ENCODE measurements at regions not wholly inside any gene's neighbourhood (a gene's known extent, or its start where the extent isn't known, plus 50 kb on each side); places are given as distances from the start of the nearest gene placed in this dataset.

DNA sequence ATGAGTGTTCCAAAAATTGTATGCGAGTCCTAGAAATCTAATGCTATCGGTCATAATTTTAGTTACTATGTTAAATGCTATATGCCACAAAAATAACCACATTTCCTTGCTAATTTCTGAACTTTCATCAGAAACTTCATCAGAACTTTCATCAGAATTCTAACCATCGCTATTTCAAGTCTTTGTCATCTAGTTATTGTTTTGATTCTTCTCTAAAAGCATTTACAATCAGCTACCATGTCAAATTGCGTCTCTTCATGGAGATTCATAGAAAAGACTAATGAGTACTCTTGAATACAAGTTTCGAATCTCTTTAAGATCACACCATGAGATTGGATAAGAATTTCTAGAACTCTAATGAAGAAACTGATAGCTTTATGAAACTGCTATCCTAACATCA, 52.7 kb upstream of the TM9SF2 start:
- TF ChIP-seq, protein P1, sequence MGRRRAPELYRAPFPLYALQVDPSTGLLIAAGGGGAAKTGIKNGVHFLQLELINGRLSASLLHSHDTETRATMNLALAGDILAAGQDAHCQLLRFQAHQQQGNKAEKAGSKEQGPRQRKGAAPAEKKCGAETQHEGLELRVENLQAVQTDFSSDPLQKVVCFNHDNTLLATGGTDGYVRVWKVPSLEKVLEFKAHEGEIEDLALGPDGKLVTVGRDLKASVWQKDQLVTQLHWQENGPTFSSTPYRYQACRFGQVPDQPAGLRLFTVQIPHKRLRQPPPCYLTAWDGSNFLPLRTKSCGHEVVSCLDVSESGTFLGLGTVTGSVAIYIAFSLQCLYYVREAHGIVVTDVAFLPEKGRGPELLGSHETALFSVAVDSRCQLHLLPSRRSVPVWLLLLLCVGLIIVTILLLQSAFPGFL (CRISPR knock-in tag; IDR thresholded peaks at IDR 0.05; ENCODE audit: borderline replicate concordance) = no peak
- TF ChIP-seq ZNF423 (CRISPR knock-in tag; IDR thresholded peaks at IDR 0.05) (no peak), SMAD4 (CRISPR knock-in tag; IDR thresholded peaks at IDR 0.05) (no peak)
- no peak for DNase-seq (ENCODE audit: low spot score)
- no peaks in the 10 kb centered on the region; the same call in 1 of the 2 replicates for H3K27me3 Mint-ChIP-seq (ENCODE audit: low read depth)
- CTCF ChIA-PET = interaction anchor here (0.6 kb wide), 1 partner anchor 158 kb away, joined by 3 read pairs; the partner anchor contains the start of gene CLYBL
- ATAC-seq = no peak
- no peak overlapping the region for H3K4me3 Mint-ChIP-seq
- no peak overlapping the region for H3K27ac Mint-ChIP-seq
- H3K36me3 Mint-ChIP-seq = peaks cover 5% of the 10 kb centered on the region; the same call in 1 of the 2 replicates
- POLR2A ChIA-PET = interaction anchor here (0.7 kb wide), 1 partner anchor 612 kb away, joined by 3 read pairs; no protein-coding TSS in a partner anchor
- peaks cover 11% of the 10 kb centered on the region for H3K9me3 Mint-ChIP-seq
- H3K4me1 Mint-ChIP-seq = peaks cover 15% of the 10 kb centered on the region

DNA sequence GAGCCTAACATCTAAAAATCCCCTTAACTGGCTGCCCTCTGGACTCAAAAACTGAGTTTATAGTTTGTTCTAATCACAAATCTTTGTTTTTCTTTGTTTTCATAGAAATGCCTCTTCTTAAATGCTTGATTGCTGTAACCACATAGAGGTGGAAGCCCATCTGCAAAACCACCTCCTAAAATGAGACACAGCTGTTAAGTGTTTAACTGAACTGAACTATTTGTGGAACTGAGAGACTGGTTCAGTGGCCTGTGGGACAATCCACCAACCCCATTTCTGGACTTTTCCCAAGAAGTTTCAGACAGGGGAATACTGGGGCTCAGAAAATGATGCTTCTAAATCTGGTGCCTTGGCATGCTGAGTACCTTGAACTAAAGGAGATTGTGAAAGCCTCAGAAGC, 50.9 kb upstream of the TM9SF2 start:
- peaks cover 9% of the 10 kb centered on the region for H3K4me1 Mint-ChIP-seq
- TF ChIP-seq, protein P2, sequence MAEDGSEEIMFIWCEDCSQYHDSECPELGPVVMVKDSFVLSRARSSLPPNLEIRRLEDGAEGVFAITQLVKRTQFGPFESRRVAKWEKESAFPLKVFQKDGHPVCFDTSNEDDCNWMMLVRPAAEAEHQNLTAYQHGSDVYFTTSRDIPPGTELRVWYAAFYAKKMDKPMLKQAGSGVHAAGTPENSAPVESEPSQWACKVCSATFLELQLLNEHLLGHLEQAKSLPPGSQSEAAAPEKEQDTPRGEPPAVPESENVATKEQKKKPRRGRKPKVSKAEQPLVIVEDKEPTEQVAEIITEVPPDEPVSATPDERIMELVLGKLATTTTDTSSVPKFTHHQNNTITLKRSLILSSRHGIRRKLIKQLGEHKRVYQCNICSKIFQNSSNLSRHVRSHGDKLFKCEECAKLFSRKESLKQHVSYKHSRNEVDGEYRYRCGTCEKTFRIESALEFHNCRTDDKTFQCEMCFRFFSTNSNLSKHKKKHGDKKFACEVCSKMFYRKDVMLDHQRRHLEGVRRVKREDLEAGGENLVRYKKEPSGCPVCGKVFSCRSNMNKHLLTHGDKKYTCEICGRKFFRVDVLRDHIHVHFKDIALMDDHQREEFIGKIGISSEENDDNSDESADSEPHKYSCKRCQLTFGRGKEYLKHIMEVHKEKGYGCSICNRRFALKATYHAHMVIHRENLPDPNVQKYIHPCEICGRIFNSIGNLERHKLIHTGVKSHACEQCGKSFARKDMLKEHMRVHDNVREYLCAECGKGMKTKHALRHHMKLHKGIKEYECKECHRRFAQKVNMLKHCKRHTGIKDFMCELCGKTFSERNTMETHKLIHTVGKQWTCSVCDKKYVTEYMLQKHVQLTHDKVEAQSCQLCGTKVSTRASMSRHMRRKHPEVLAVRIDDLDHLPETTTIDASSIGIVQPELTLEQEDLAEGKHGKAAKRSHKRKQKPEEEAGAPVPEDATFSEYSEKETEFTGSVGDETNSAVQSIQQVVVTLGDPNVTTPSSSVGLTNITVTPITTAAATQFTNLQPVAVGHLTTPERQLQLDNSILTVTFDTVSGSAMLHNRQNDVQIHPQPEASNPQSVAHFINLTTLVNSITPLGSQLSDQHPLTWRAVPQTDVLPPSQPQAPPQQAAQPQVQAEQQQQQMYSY (CRISPR knock-in tag; IDR thresholded peaks at IDR 0.05) = no peak
- TF ChIP-seq FOXJ3 (CRISPR knock-in tag; IDR thresholded peaks at IDR 0.05; ENCODE audit: borderline replicate concordance) (no peak), ZNF416 (CRISPR knock-in tag; IDR thresholded peaks at IDR 0.05) (no peak), GTF2I (CRISPR knock-in tag; conservative IDR thresholded peaks at IDR 0.05) (no peak), TEAD4 (CRISPR knock-in tag; IDR thresholded peaks at IDR 0.05) (no peak), TP53 (CRISPR knock-in tag; IDR thresholded peaks at IDR 0.05) (no peak), CREB1 (CRISPR knock-in tag; IDR thresholded peaks at IDR 0.05) (no peak), ZBTB21 (CRISPR knock-in tag; IDR thresholded peaks at IDR 0.05; ENCODE audit: borderline replicate concordance) (no peak), ZNF423 (CRISPR knock-in tag; IDR thresholded peaks at IDR 0.05) (no peak), MXD4 (CRISPR knock-in tag; IDR thresholded peaks at IDR 0.05; ENCODE audit: borderline replicate concordance) (no peak), ZNF263 (CRISPR knock-in tag; IDR thresholded peaks at IDR 0.05; ENCODE audit: low read depth) (no peak)
- TF ChIP-seq, protein P3, sequence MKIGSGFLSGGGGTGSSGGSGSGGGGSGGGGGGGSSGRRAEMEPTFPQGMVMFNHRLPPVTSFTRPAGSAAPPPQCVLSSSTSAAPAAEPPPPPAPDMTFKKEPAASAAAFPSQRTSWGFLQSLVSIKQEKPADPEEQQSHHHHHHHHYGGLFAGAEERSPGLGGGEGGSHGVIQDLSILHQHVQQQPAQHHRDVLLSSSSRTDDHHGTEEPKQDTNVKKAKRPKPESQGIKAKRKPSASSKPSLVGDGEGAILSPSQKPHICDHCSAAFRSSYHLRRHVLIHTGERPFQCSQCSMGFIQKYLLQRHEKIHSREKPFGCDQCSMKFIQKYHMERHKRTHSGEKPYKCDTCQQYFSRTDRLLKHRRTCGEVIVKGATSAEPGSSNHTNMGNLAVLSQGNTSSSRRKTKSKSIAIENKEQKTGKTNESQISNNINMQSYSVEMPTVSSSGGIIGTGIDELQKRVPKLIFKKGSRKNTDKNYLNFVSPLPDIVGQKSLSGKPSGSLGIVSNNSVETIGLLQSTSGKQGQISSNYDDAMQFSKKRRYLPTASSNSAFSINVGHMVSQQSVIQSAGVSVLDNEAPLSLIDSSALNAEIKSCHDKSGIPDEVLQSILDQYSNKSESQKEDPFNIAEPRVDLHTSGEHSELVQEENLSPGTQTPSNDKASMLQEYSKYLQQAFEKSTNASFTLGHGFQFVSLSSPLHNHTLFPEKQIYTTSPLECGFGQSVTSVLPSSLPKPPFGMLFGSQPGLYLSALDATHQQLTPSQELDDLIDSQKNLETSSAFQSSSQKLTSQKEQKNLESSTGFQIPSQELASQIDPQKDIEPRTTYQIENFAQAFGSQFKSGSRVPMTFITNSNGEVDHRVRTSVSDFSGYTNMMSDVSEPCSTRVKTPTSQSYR (CRISPR knock-in tag; IDR thresholded peaks at IDR 0.05) = no peak
- TF ChIP-seq, protein P4, sequence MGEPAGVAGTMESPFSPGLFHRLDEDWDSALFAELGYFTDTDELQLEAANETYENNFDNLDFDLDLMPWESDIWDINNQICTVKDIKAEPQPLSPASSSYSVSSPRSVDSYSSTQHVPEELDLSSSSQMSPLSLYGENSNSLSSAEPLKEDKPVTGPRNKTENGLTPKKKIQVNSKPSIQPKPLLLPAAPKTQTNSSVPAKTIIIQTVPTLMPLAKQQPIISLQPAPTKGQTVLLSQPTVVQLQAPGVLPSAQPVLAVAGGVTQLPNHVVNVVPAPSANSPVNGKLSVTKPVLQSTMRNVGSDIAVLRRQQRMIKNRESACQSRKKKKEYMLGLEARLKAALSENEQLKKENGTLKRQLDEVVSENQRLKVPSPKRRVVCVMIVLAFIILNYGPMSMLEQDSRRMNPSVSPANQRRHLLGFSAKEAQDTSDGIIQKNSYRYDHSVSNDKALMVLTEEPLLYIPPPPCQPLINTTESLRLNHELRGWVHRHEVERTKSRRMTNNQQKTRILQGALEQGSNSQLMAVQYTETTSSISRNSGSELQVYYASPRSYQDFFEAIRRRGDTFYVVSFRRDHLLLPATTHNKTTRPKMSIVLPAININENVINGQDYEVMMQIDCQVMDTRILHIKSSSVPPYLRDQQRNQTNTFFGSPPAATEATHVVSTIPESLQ (CRISPR knock-in tag; IDR thresholded peaks at IDR 0.05) = no peak
- TF ChIP-seq, protein P5, sequence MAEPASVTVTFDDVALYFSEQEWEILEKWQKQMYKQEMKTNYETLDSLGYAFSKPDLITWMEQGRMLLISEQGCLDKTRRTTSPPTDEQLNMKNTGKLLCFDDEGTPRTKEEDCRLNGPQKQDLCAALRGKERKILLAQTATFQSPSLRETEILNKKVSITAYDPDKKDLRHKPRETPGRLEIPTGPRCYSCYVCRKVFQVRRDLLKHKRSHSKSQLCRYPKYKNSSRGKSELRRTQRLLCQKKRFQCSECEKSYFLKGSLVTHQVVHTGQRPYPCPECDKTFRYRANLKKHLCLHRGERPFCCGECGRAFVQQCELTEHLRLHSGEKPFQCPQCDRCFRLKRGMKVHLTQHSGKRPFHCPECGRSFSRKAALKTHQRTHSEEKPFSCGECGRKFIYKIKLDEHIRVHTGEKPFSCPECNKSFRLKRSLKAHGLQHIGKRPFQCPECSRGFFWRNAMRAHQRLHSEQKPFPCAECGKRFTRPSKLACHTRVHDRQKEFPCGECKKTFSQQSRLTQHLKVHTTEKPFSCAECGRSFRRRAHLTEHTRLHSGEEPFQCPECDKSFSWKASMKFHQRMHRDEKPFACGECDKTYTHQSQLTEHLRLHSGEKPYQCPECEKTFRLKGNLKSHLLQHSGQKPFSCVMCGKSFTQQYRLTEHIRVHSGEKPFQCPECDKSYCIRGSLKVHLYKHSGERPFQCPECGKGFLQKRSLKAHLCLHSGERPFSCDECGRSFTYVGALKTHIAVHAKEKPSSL (CRISPR knock-in tag; conservative IDR thresholded peaks at IDR 0.05) = no peak
- TF ChIP-seq, protein P6, sequence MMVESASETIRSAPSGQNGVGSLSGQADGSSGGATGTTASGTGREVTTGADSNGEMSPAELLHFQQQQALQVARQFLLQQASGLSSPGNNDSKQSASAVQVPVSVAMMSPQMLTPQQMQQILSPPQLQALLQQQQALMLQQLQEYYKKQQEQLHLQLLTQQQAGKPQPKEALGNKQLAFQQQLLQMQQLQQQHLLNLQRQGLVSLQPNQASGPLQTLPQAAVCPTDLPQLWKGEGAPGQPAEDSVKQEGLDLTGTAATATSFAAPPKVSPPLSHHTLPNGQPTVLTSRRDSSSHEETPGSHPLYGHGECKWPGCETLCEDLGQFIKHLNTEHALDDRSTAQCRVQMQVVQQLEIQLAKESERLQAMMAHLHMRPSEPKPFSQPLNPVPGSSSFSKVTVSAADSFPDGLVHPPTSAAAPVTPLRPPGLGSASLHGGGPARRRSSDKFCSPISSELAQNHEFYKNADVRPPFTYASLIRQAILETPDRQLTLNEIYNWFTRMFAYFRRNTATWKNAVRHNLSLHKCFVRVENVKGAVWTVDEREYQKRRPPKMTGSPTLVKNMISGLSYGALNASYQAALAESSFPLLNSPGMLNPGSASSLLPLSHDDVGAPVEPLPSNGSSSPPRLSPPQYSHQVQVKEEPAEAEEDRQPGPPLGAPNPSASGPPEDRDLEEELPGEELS (CRISPR knock-in tag; IDR thresholded peaks at IDR 0.05) = no peak
- ChIA-PET POLR2A (no interaction called here), CTCF (no interaction called here)
- H3K36me3 Mint-ChIP-seq = peaks cover 5% of the 10 kb centered on the region; the same call in 1 of the 2 replicates
- ATAC-seq = no peak
- DNase-seq (ENCODE audit: low spot score) = no peak
- H3K27ac Mint-ChIP-seq = no peak overlapping the region
- no peak overlapping the region for H3K4me3 Mint-ChIP-seq
- no peaks in the 10 kb centered on the region; the same call in 1 of the 2 replicates for H3K27me3 Mint-ChIP-seq (ENCODE audit: low read depth)
- H3K9me3 Mint-ChIP-seq = peaks cover 20% of the 10 kb centered on the region

Data from WTC11 (cell line).